Stomach (tissue), 8 donors: ENCODE measurements at regions not wholly inside any gene's neighbourhood (a gene's known extent, or its start where the extent isn't known, plus 50 kb on each side); places are given as distances from the start of the nearest gene placed in this dataset.

Source experiments
- DNase-seq, 2 donors: peaks; one replicate each; pipeline versions ENCODE4 v3.0.0 to v3.0.0-alpha.2; 2013 to 2019
- H3K27ac ChIP-seq, 5 donors: fragments of 200-600 bp in 4 of 5; sonication (generic) in 4 of 5; one replicate each; pipeline ENCODE4 v1.5.1; 2013 to 2019; ENCODE audit warnings: mild to moderate bottlenecking in 1 of 5, moderate library complexity in 1 of 5
- H3K27me3 ChIP-seq, 3 donors: fragments of 200-600 bp; sonication (generic); one replicate each; pipeline ENCODE4 v1.5.1; 2017 to 2019; ENCODE audit warnings: mixed run types in 1 of 3
- H3K36me3 ChIP-seq, 4 donors: fragments of 200-600 bp; sonication (generic); 1 replicate in 3 of 4; 2 replicates in 1 of 4; pipeline ENCODE4 v1.5.1; 2016 to 2019
- H3K4me1 ChIP-seq, 4 donors: fragments of 200-600 bp; sonication (generic); one replicate each; pipeline ENCODE4 v1.5.1; 2016 to 2019
- H3K4me3 ChIP-seq, 4 donors: fragments of 200-600 bp; sonication (generic) in 3 of 4; one replicate each; pipeline ENCODE4 v1.5.1; 2016 to 2019; ENCODE audit warnings: mild to moderate bottlenecking in 1 of 4
- H3K9me3 ChIP-seq, 4 donors: fragments of 200-600 bp; sonication (generic); one replicate each; pipeline ENCODE4 v1.5.1; 2016 to 2019
- CTCF ChIP-seq, 7 experiments: fragments of 450-650 bp in 4 of 7; fragments of 200-600 bp in 3 of 7; sonication (generic) in 3 of 7; IDR thresholded peaks; one replicate each; pipeline ENCODE4 v1.5.1; 2016 to 2019; ENCODE audit warnings: antibody characterized with exemption in 7 of 7, control low read depth in 2 of 7, mild to moderate bottlenecking in 1 of 7
- EP300 ChIP-seq: sonication (generic); formaldehyde crosslinking; IDR thresholded peaks from one replicate; pipeline ENCODE4 v1.6.1; 2017; ENCODE audit warnings: antibody characterized with exemption
- POLR2A ChIP-seq, 4 donors: fragments of 450-650 bp; IDR thresholded peaks; one replicate each; pipeline ENCODE4 v1.6.1; 2016; ENCODE audit warnings: antibody characterized with exemption in 4 of 4, control low read depth in 2 of 4, mild to moderate bottlenecking in 1 of 4, moderate library complexity in 1 of 4
- POLR2AphosphoS5 ChIP-seq, 3 donors: sonication (generic); formaldehyde crosslinking; IDR thresholded peaks; one replicate each; pipeline ENCODE4 v1.6.1; 2016; ENCODE audit warnings: antibody characterized with exemption in 3 of 3
- WGBS, 5 donors: extraction: QIAGEN DNeasy Blood & Tissue Kit in 3 of 5; methylation state at CpG; one replicate each; pipeline versions ENCODE4 v1.1.5 to v1.1.7; 2013 to 2018; 5-methylcytosine and 5-hydroxymethylcytosine counted together
- intact Hi-C: fragments of 100-400 bp; cut with DNase I; formaldehyde crosslinking; loops from one replicate; pipeline ENCODE4 v1.15.1; 2023; ENCODE audit warnings: low total_unique reads
- donor health status: healthy with polysubstance abuse.
- donor health status: Bipolar disorder and iron deficiency.
- donor health status: healthy.

DNA sequence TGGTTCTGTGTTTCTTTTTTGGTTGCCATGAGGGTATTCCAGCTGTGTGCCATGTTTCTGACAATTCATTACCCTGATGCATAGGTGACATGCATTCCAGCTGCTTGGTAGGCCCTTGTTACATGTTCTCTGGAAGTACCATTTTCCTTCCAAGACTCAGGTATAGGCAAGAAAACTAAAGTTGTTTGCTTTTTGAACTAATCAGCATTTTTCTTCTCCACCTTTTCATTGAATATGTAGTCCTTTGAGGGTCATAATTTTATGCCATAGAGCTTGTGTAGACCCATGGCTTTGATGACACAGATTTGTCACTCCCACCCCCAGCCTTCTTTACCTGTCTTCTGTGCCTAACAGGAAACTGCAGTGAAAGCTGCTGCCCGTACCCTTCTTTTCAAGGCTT, 339.2 kb downstream of the MED10 start:
- H3K27ac ChIP-seq: no peak overlapping the region
- no peaks in the 10 kb centered on the region for H3K9me3 ChIP-seq
- WGBS, 5 donors: 73 to 86% (median 84%) methylated on average over 1 of the region's 1 CpG
- no peaks in the 10 kb centered on the region for H3K4me1 ChIP-seq
- H3K27me3 ChIP-seq: peaks cover 0 to 4% (median 0%) of the 10 kb centered on the region in 3 donors
- TF ChIP-seq POLR2AphosphoS5 (IDR thresholded peaks at IDR 0.05): no peak
- TF ChIP-seq EP300: no peak
- TF ChIP-seq CTCF (IDR thresholded peaks at IDR 0.05): no peak
- no peak for TF ChIP-seq POLR2A (IDR thresholded peaks at IDR 0.05)
- no peak overlapping the region for H3K4me3 ChIP-seq
- no peak for DNase-seq
- intact Hi-C loops: no loop called here
- no peaks in the 10 kb centered on the region for H3K36me3 ChIP-seq

DNA sequence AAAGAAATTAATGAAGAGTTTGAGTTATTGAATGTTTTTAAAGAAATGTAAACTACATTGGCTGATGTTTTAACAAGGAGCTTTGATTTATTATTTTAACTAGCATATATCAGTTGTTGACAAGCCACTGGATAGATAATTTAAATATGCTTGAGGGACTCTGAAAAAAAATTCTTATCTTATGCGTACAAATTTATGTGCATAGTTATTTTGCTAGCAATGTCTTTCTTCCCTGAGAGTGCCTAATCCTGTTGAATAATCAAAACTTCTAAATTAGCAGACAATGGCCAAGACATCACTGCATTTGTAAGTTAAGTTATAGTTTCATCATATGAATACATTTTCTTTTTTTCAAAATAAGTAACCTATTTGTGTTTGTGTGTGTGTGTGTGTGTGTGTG, 342.3 kb downstream of the MED10 start:
- Histone ChIP-seq H3K9me3 (no peaks in the 10 kb centered on the region), H3K27me3 (peaks cover 0 to 4% (median 0%) of the 10 kb centered on the region in 3 donors), H3K36me3 (no peaks in the 10 kb centered on the region), H3K4me3 (no peak overlapping the region), H3K4me1 (no peaks in the 10 kb centered on the region), H3K27ac (no peak overlapping the region)
- WGBS, 5 donors: 69 to 91% (median 79%) methylated on average over 1 of the region's 1 CpG
- no peak for DNase-seq
- TF ChIP-seq CTCF (IDR thresholded peaks at IDR 0.05) (no peak), EP300 (no peak), POLR2AphosphoS5 (IDR thresholded peaks at IDR 0.05) (no peak), POLR2A (IDR thresholded peaks at IDR 0.05) (no peak)
- intact Hi-C loops: no loop called here

DNA sequence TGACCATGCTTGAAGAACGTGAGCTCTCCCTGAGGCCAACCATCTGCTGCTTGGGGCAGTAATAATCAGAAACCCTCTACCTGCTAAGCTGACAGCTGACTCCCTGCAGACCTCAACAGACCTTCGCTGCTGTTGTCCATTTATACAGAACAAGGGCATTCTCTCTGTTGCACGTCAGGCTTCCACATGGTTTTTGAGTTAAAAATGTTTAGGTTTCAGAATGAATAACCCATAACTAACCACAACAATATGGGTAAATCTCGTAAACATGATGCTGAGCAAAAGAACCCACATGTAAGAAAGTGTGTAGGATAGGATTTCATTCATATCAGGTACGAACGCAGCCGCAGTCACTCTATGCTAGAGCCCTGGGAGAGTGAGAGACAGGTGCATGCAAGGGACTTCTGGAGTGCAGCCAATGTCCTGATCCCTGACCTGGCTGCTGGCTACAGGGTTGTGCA, 348.5 kb downstream of the MED10 start:
- DNase-seq: no peak
- 62 to 76% (median 70%) methylated on average over 7 of the region's 7 CpGs for WGBS, 5 donors

DNA sequence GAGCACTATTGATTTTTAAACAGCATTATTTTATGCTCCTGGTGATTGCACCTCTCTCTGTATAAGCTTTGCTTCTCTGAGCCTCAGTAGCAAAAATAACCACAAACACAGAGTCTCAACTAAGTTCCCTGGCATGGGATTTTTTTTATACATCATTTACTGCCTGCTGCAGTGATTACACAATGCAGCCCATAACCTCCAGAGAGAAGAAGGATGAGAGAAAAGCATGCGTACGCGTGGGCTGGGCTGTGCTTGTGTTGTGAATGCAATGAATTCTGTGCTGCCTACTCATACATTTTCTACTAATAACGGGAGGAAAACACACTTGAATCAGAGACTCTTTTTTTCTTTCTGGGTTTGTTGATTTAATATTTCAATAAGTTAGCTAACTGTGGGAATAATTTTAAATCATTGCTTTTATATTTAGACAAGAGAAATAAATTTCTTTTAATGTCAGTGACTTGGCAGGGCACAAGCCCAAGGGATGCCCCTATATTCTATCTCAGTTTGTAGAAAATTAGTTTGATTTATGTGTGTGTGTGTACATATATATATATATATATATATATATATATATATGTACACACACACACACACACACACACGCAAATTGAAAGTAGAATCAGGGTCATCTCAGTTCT, 351.5 kb downstream of the MED10 start:
- WGBS, 5 donors: 55 to 69% (median 67%) methylated on average over 5 of the region's 5 CpGs
- no peak overlapping the region for H3K27ac ChIP-seq
- intact Hi-C loops: no loop called here
- no peaks in the 10 kb centered on the region for H3K27me3 ChIP-seq
- no peaks in the 10 kb centered on the region for H3K4me1 ChIP-seq
- H3K9me3 ChIP-seq: no peaks in the 10 kb centered on the region
- TF ChIP-seq POLR2A (IDR thresholded peaks at IDR 0.05) (no peak), CTCF (IDR thresholded peaks at IDR 0.05) (no peak), POLR2AphosphoS5 (IDR thresholded peaks at IDR 0.05) (no peak), EP300 (no peak)
- peak in 1 of 2 donors; percentile 51 for DNase-seq
- H3K36me3 ChIP-seq: no peaks in the 10 kb centered on the region
- no peak overlapping the region for H3K4me3 ChIP-seq

More for the DNA sequence above, 348.5 kb downstream of the MED10 start:
- H3K36me3 ChIP-seq: no peaks in the 10 kb centered on the region
- H3K9me3 ChIP-seq: no peaks in the 10 kb centered on the region
- no peak for TF ChIP-seq CTCF (IDR thresholded peaks at IDR 0.05)
- no peak overlapping the region for H3K27ac ChIP-seq
- H3K27me3 ChIP-seq: no peaks in the 10 kb centered on the region
- intact Hi-C loops: no loop called here
- H3K4me3 ChIP-seq: no peak overlapping the region
- H3K4me1 ChIP-seq: no peaks in the 10 kb centered on the region
